ENCODE measurements at regions not wholly inside any gene's neighbourhood (a gene's known extent, or its start where the extent isn't known, plus 50 kb on each side); places are given as distances from the start of the nearest gene placed in this dataset.

GRCh38 chr3:103923907-103924306 lies 1442.8 kb upstream of the ALCAM start:
- BruUV-seq (replicated peaks): no TSS peak
- H4K20me1 ChIP-seq (ENCODE audit: control insufficient read depth, insufficient read depth): no peaks in the 10 kb centered on the region
- no peaks in the 10 kb centered on the region for H3K4me1 ChIP-seq (ENCODE audit: control insufficient read depth, insufficient read depth, low read length)
- TF ChIP-seq ZBED1 (IDR thresholded peaks at IDR 0.05; ENCODE audit: borderline replicate concordance) (no peak), JUND (IDR thresholded peaks at IDR 0.05; ENCODE audit: low read depth, low read length) (no peak), EZH2 (IDR thresholded peaks at IDR 0.05; ENCODE audit: borderline replicate concordance, control insufficient read depth, low read depth, low read length) (no peak), ZNF384 (IDR thresholded peaks at IDR 0.05; ENCODE audit: borderline replicate concordance, low read depth, low read length) (no peak), SRF (IDR thresholded peaks at IDR 0.05; ENCODE audit: low read depth in 2 of 2, low read length in 2 of 2) (no peak), ZBTB40 (IDR thresholded peaks at IDR 0.05; ENCODE audit: borderline replicate concordance) (no peak), ATF2 (IDR thresholded peaks at IDR 0.05; ENCODE audit: low read length) (no peak), USF2 (IDR thresholded peaks at IDR 0.05; ENCODE audit: borderline replicate concordance, low read depth, low read length) (no peak), PAX8 (IDR thresholded peaks at IDR 0.05) (no peak), ETV6 (conservative IDR thresholded peaks at IDR 0.05 in 1 of 2, IDR thresholded peaks at IDR 0.05 in 1 of 2; ENCODE audit: borderline replicate concordance in 1 of 2, low read depth in 1 of 2) (no peak), USF1 (IDR thresholded peaks at IDR 0.05; ENCODE audit: borderline replicate concordance, extremely low read length, insufficient read depth, low read depth, low read length) (no peak), RELA (IDR thresholded peaks at IDR 0.05; ENCODE audit: borderline replicate concordance, partially characterized antibody) (no peak), FOXK2 (IDR thresholded peaks at IDR 0.05) (no peak), SREBF1 (IDR thresholded peaks at IDR 0.05; ENCODE audit: low read length) (no peak), MEF2A (IDR thresholded peaks at IDR 0.05; ENCODE audit: insufficient read depth, low read depth, low read length) (no peak), POU2F2 (IDR thresholded peaks at IDR 0.05; ENCODE audit: borderline replicate concordance, low read depth, low read length) (no peak)
- ATAC-seq (no peak), DNase-seq (ENCODE audit: low read depth, low spot score) (no peak), FAIRE-seq (no peak)
- no peak overlapping the region for H3K9ac ChIP-seq (ENCODE audit: control insufficient read depth, insufficient read depth, low read length)
- intact Hi-C loops (cut with micrococcal nuclease; ENCODE audit: unreplicated experiment) (no loop called here), in situ Hi-C loops (cut with MboI) (no loop called here)
- H3K27me3 ChIP-seq (replicated peaks in 1 of 2; ENCODE audit: control insufficient read depth in 2 of 2, insufficient read depth in 2 of 2, low read length in 1 of 2): no peaks in the 10 kb centered on the region
- no peaks in the 10 kb centered on the region for H3K9me3 ChIP-seq (replicated peaks; ENCODE audit: control insufficient read depth, insufficient read depth, low read length)
- CTCF ChIA-PET: interaction anchor here (0.9 kb wide), 1 partner anchor 14 kb away, joined by 3 read pairs; no protein-coding TSS in a partner anchor
- no peak overlapping the region for H3K27ac ChIP-seq (ENCODE audit: control insufficient read depth, insufficient read depth)
- no peak overlapping the region for H3K4me2 ChIP-seq (ENCODE audit: control insufficient read depth, insufficient read depth)
- H3K4me3 ChIP-seq: no peak overlapping the region
- H2AFZ ChIP-seq (ENCODE audit: control insufficient read depth, low read depth, low read length): no peak overlapping the region
- H3K79me2 ChIP-seq (ENCODE audit: control insufficient read depth, insufficient read depth, low read length): no peaks in the 10 kb centered on the region
- SMC1A ChIA-PET (ENCODE audit: uncharacterized antibody, unreplicated experiment): no interaction called here
- POLR2A ChIA-PET: no interaction called here
- H3K36me3 ChIP-seq (ENCODE audit: control insufficient read depth in 2 of 2, insufficient read depth in 2 of 2, low read length in 1 of 2): no peaks in the 10 kb centered on the region
- RAD21 ChIA-PET (ENCODE audit: unreplicated experiment): no interaction called here
